Vagina (tissue), 2 donors: ENCODE measurements at regions not wholly inside any gene's neighbourhood (a gene's known extent, or its start where the extent isn't known, plus 50 kb on each side); places are given as distances from the start of the nearest gene placed in this dataset.

Experiments used
- CTCF ChIP-seq, 3 experiments: fragments of 450-650 bp in 2 of 3; fragments of 200-600 bp in 1 of 3; sonication (generic) in 1 of 3; IDR thresholded peaks; one replicate each; pipeline ENCODE4 v1.5.1; 2017 to 2019; ENCODE audit warnings: antibody characterized with exemption in 3 of 3, mild to moderate bottlenecking in 2 of 3, moderate library complexity in 2 of 3
- POLR2AphosphoS5 ChIP-seq, 2 donors: sonication (generic); formaldehyde crosslinking; IDR thresholded peaks; one replicate each; pipeline ENCODE4 v1.9.0; 2017; ENCODE audit warnings: antibody characterized with exemption in 2 of 2, mild to moderate bottlenecking in 2 of 2, low read depth in 1 of 2; ENCODE audit not compliant: insufficient read depth in 1 of 2

- TF ChIP-seq CTCF (IDR thresholded peaks at IDR 0.05) = no peak
- no peak for TF ChIP-seq POLR2AphosphoS5 (IDR thresholded peaks at IDR 0.05; ENCODE audit: insufficient read depth in 1 of 2, low read depth in 1 of 2)
Observed at GRCh38 chr6:112649853-112650252, 302.7 kb downstream of the RFPL4B start.
